H1 (cell line): ENCODE measurements at regions not wholly inside any gene's neighbourhood (a gene's known extent, or its start where the extent isn't known, plus 50 kb on each side); places are given as distances from the start of the nearest gene placed in this dataset.
A peak's percentile ranks its signal among the peaks of the same experiment; 100 is the strongest.
"Not testable (repeated sequence)": the region's sequence is repeated elsewhere in the genome, so short reads cannot be mapped to it uniquely, and the experiment has no call there.

Source experiments
- CTCF ChIA-PET: fragments of 300-600 bp; sonication (Branson Sonifier 250); formaldehyde crosslinking; loops from one replicate; lab custom pipeline; 2021; ENCODE audit not compliant: partially characterized antibody; lab: Charles Lee
- POLR2A ChIA-PET: fragments of 300-600 bp; sonication (Branson Sonifier 250); formaldehyde crosslinking; loops from one replicate; lab custom pipeline; 2021; ENCODE audit warnings: inconsistent platforms; ENCODE audit not compliant: partially characterized antibody; lab: Charles Lee
- DNase-seq, 2 experiments: peaks; one replicate each; pipeline versions ENCODE4 v3.0.0 to v3.0.0-alpha.2; 2010 to 2022; ENCODE audit warnings: low spot score in 2 of 2, low read depth in 1 of 2, mixed read lengths in 1 of 2
- FAIRE-seq: peaks from 2 replicates; lab custom pipeline; 2011; peaks lifted over from hg19 to GRCh38; lab: Jason Lieb, UNC
- H2AFZ ChIP-seq: 2 replicates; pipeline ENCODE4 v1.8.1; 2012; ENCODE audit warnings: low read length, inconsistent platforms
- H2AK5ac ChIP-seq: 2 replicates; pipeline ENCODE4 v1.6.1; 2013; ENCODE audit warnings: low read depth, low read length
- H2BK120ac ChIP-seq: replicated peaks from 2 replicates; pipeline ENCODE3; 2013; ENCODE audit warnings: low read depth, low read length, inconsistent platforms
- H2BK12ac ChIP-seq: 2 replicates; pipeline ENCODE4 v1.6.1; 2013; ENCODE audit warnings: low read depth, low read length
- H2BK15ac ChIP-seq: 2 replicates; pipeline ENCODE4 v1.6.1; 2013; ENCODE audit warnings: low read length
- H2BK20ac ChIP-seq: 2 replicates; pipeline ENCODE4 v1.6.1; 2013; ENCODE audit warnings: low read length
- H2BK5ac ChIP-seq: 2 replicates; pipeline ENCODE4 v1.6.1; 2013; ENCODE audit warnings: low read depth, low read length
- H3K14ac ChIP-seq: 2 replicates; pipeline ENCODE4 v1.6.1; 2013; ENCODE audit warnings: inconsistent platforms; ENCODE audit not compliant: insufficient read length
- H3K18ac ChIP-seq: 2 replicates; pipeline ENCODE4 v1.6.1; 2013; ENCODE audit warnings: low read length; ENCODE audit errors: extremely low read depth
- H3K23ac ChIP-seq: 2 replicates; pipeline ENCODE4 v1.6.1; 2013; ENCODE audit warnings: inconsistent platforms; ENCODE audit not compliant: insufficient read length
- H3K23me2 ChIP-seq: 2 replicates; pipeline ENCODE4 v1.6.1; 2013; ENCODE audit warnings: low read depth, low read length
- H3K27ac ChIP-seq: 2 replicates; pipeline ENCODE4 v1.6.1; 2011; ENCODE audit warnings: low read depth, low read length, inconsistent platforms
- H3K27me3 ChIP-seq, 4 experiments: replicated peaks in 1 of 4; 1 replicate in 1 of 4; 2 replicates in 3 of 4; pipeline versions ENCODE4 v1.6.1 to v1.8.1; 2011 to 2013; ENCODE audit warnings: low read length in 3 of 4, mild to moderate bottlenecking in 3 of 4, inconsistent platforms in 2 of 4, mixed read lengths in 2 of 4, moderate library complexity in 1 of 4; ENCODE audit not compliant: control insufficient read depth in 3 of 4, insufficient read depth in 3 of 4; ENCODE audit errors: extremely low read depth in 1 of 4
- H3K36me3 ChIP-seq, 4 experiments: 2 replicates each; pipeline versions ENCODE4 v1.6.1 to v1.8.1; 2011 to 2013; ENCODE audit warnings: mild to moderate bottlenecking in 4 of 4, low read length in 3 of 4, moderate library complexity in 2 of 4, control low read depth in 1 of 4, inconsistent platforms in 1 of 4; ENCODE audit not compliant: insufficient read depth in 4 of 4, control insufficient read depth in 2 of 4
- H3K4ac ChIP-seq: replicated peaks from 2 replicates; pipeline ENCODE3; 2013; ENCODE audit warnings: low read length, low read depth, mixed read lengths, inconsistent platforms; ENCODE audit not compliant: insufficient read length
- H3K4me1 ChIP-seq, 4 experiments: replicated peaks in 1 of 4; 1 replicate in 1 of 4; 2 replicates in 3 of 4; pipeline versions ENCODE4 v1.6.1 to v1.8.1; 2011 to 2013; ENCODE audit warnings: low read length in 3 of 4, inconsistent platforms in 2 of 4, mixed read lengths in 1 of 4; ENCODE audit not compliant: insufficient read depth in 4 of 4, control insufficient read depth in 3 of 4
- H3K4me2 ChIP-seq, 2 experiments: 2 replicates each; pipeline versions ENCODE4 v1.6.1 to v1.8.1; 2011 to 2013; ENCODE audit warnings: low read depth in 2 of 2, low read length in 2 of 2, control low read depth in 1 of 2, inconsistent platforms in 1 of 2, mild to moderate bottlenecking in 1 of 2; ENCODE audit not compliant: insufficient read depth in 1 of 2
- H3K4me3 ChIP-seq, 4 experiments: fragments of 200-600, 300-600 bp in 1 of 4; sonication (generic), shearing (Covaris generic), sonication (Bioruptor Twin) in 1 of 4; 2 replicates each; pipeline versions ENCODE4 v1.5.1 to v1.8.1; 2011 to 2016; ENCODE audit warnings: low read length in 4 of 4, low read depth in 3 of 4, control low read depth in 2 of 4, inconsistent platforms in 2 of 4, mild to moderate bottlenecking in 2 of 4, mixed read lengths in 1 of 4, moderate library complexity in 1 of 4; ENCODE audit not compliant: insufficient read depth in 2 of 4; ENCODE audit errors: extremely low read depth in 1 of 4
- H3K56ac ChIP-seq: replicated peaks from 2 replicates; pipeline ENCODE3; 2013; ENCODE audit warnings: low read depth, mild to moderate bottlenecking, mixed read lengths, low read length, inconsistent platforms; ENCODE audit not compliant: insufficient read length
- H3K79me1 ChIP-seq: 2 replicates; pipeline ENCODE4 v1.6.1; 2013; ENCODE audit warnings: low read depth, low read length, control low read depth
- H3K79me2 ChIP-seq, 2 experiments: 2 replicates each; pipeline versions ENCODE4 v1.6.1 to v1.8.1; 2012 to 2013; ENCODE audit warnings: low read length in 2 of 2, mild to moderate bottlenecking in 2 of 2, inconsistent platforms in 1 of 2; ENCODE audit not compliant: insufficient read depth in 2 of 2, control insufficient read depth in 1 of 2
- H3K9ac ChIP-seq, 4 experiments: replicated peaks in 1 of 4; 1 replicate in 1 of 4; 2 replicates in 3 of 4; pipeline versions ENCODE4 v1.6.1 to v1.8.1; 2011 to 2013; ENCODE audit warnings: low read depth in 3 of 4, low read length in 3 of 4, control low read depth in 2 of 4, mild to moderate bottlenecking in 2 of 4, moderate library complexity in 2 of 4, inconsistent platforms in 1 of 4; ENCODE audit errors: extremely low read depth in 1 of 4
- H3K9me3 ChIP-seq, 2 experiments: 2 replicates each; pipeline versions ENCODE4 v1.6.1 to v1.8.1; 2012 to 2013; ENCODE audit warnings: mild to moderate bottlenecking in 2 of 2, moderate library complexity in 2 of 2, control low read depth in 1 of 2, inconsistent platforms in 1 of 2, low read depth in 1 of 2, low read length in 1 of 2, mixed read lengths in 1 of 2; ENCODE audit not compliant: insufficient read depth in 2 of 2
- H4K20me1 ChIP-seq, 2 experiments: replicated peaks in 1 of 2; 2 replicates each; pipeline versions ENCODE3 to v1.8.1; 2011 to 2013; ENCODE audit warnings: inconsistent platforms in 2 of 2, low read length in 2 of 2, mild to moderate bottlenecking in 1 of 2; ENCODE audit not compliant: insufficient read depth in 2 of 2, control insufficient read depth in 1 of 2
- H4K5ac ChIP-seq: 2 replicates; pipeline ENCODE4 v1.6.1; 2013; ENCODE audit warnings: low read length, low read depth, mixed read lengths, inconsistent platforms; ENCODE audit not compliant: insufficient read length
- H4K8ac ChIP-seq: 2 replicates; pipeline ENCODE4 v1.8.0; 2013; ENCODE audit warnings: mild to moderate bottlenecking, moderate library complexity, low read length, inconsistent platforms; ENCODE audit not compliant: insufficient read depth; ENCODE audit errors: extremely low read depth
- H4K91ac ChIP-seq: replicated peaks from 2 replicates; pipeline ENCODE3; 2013; ENCODE audit warnings: low read length, mixed read lengths, inconsistent platforms; ENCODE audit not compliant: insufficient read length
- RAD21 ChIP-seq, 2 experiments: IDR thresholded peaks in 1 of 2; conservative IDR thresholded peaks in 1 of 2; 2 replicates each; pipeline ENCODE4 v1.6.1; 2011; ENCODE audit warnings: low read depth in 2 of 2, low read length in 2 of 2, improper control_type of control experiment in 1 of 2, inconsistent platforms in 1 of 2, mild to moderate bottlenecking in 1 of 2, moderate library complexity in 1 of 2
- WGBS, 2 experiments: shearing (Covaris generic) in 1 of 2; methylation state at CpG; one replicate each; pipeline versions ENCODE4 v1.1.6 to v1.1.7; 2013 to 2015; ENCODE audit warnings: low lambda C conversion rate in 2 of 2, mixed read lengths in 2 of 2, inconsistent platforms in 1 of 2, low coverage in 1 of 2, missing lambda C conversion rate in 1 of 2; ENCODE audit not compliant: insufficient replicate concordance in 2 of 2, insufficient coverage in 1 of 2, insufficient read length in 1 of 2; ENCODE audit errors: extremely low coverage in 1 of 2, missing lambda C conversion rate in 1 of 2; 5-methylcytosine and 5-hydroxymethylcytosine counted together

GRCh38 chr16:18131587-18131986, 204.9 kb downstream of the NPIPA8 start:
- H3K14ac ChIP-seq, CTCF ChIA-PET, H4K8ac ChIP-seq, H4K5ac ChIP-seq, H3K23me2 ChIP-seq, H3K36me3 ChIP-seq, DNase-seq, H2AK5ac ChIP-seq, H3K79me1 ChIP-seq, H2BK20ac ChIP-seq, H2BK15ac ChIP-seq, H2BK120ac ChIP-seq, H2BK5ac ChIP-seq, H3K4me1 ChIP-seq, H3K27ac ChIP-seq, H2BK12ac ChIP-seq, H3K9me3 ChIP-seq, H3K56ac ChIP-seq, H3K18ac ChIP-seq, POLR2A ChIA-PET, H3K9ac ChIP-seq, H3K79me2 ChIP-seq, H4K20me1 ChIP-seq, H3K27me3 ChIP-seq, H3K23ac ChIP-seq, H3K4ac ChIP-seq, H2AFZ ChIP-seq, H4K91ac ChIP-seq, H3K4me2 ChIP-seq, H3K4me3 ChIP-seq: not testable (repeated sequence)
- peak; percentile 58 for FAIRE-seq
- TF ChIP-seq RAD21 (IDR thresholded peaks at IDR 0.05 in 1 of 2, conservative IDR thresholded peaks at IDR 0.05 in 1 of 2; ENCODE audit: low read depth in 2 of 2, low read length in 2 of 2), result peak in 1 of 2 experiments; percentile 15; a peak in 1 of 4 replicates
- WGBS, 2 experiments, result 0% methylated on average over 1 of the region's 6 CpGs; no CpG with 5 or more reads in 1 of the 2 experiments
